ENCODE measurements at regions not wholly inside any gene's neighbourhood (a gene's known extent, or its start where the extent isn't known, plus 50 kb on each side); places are given as distances from the start of the nearest gene placed in this dataset.

DNA sequence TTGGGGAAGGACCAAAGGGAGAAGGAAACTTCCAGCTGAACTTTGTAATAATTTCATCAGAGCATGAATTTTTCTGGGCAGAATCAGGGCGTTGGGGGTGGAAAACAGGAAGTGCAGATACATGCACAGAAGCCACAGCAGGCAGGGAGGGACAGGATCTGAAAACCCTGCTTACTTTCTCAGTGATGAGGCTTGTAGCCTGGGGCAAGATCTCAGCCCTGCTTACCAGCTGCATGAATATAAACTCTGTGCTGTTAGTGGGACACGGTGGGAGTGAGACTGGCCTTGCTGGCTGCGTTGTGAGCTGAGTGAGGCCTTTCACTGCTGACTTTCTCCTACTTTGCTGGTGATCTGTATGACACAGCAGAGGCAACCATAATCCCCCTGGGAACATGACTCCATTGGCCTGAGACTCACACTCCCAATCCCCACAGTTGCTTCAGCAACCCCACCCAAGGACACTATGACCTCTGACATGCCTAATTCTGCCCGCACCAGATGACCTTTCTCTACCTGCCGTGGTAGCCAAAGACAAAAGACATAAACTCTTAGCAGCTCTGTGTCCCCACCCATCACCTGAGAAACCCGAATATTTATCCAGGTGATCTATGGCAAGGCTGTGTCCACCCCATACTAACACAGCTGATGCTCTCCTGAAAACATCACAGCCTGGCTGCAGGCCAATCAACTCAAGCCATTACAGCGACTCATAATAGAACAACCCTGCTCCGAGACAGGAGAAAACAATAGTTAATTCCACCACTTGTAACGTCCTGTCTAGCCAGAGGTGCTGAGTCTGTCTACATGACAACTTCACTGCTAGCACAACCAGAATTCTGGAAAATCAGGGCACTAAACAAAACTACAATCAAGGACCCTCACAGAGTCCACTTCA is 190.7 kb upstream of the CHRM2 start:
- intact Hi-C loops (cut with DNase I, micrococcal nuclease): no loop called here
- DNase-seq (no peak), ATAC-seq (no peak)

DNA sequence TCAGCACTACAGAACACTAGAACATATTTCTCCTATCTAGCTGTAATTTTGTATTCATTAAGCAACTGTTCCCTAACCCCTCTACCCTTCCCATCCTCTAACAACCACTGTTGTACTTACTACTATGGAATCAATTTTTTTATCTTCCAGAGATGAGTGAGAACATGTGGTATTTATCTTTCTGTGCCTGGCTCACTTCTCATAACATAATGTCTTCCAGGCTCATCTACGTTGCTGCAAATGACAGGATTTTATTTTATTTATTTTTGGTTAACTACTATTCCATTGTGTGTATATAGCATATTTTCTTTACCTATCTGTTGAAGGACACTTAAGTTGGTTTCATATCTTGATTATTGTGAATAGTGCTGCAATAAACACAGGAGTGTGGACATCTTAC is 200.9 kb upstream of the CHRM2 start:
- DNase-seq (no peak), ATAC-seq (no peak)
- intact Hi-C loops (cut with DNase I, micrococcal nuclease): no loop called here

DNA sequence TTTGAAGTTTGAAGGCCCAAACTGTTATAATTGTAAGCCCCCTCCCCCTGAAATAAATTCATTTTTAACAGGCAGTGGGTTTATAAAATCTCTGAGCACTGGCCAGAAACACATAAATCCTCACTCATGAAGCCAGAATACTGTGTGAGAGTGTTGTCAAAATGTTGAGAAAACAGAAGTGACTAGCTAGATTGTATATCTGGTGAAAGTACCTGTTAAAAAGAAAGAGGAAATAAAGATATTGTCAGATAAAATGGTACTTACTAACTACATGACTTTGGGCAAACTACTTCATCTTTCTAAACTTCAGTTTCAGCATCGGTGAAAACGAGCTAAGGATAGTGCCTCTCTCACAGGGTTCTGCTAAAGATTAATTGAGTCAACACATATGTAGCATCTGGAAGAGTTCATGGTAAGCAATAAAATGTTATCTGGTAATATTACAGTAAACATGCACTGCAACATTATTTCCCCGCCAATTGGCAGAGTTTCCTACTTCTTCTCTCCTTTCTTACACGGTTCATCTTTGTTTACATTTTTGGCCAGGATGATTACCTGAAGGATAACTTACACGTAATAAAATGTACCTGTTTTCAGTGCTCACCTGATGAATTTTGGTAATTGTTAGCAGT is 202.5 kb upstream of the CHRM2 start:
- intact Hi-C loops (cut with DNase I, micrococcal nuclease): no loop called here
- no peak for ATAC-seq
- no peak for DNase-seq

DNA sequence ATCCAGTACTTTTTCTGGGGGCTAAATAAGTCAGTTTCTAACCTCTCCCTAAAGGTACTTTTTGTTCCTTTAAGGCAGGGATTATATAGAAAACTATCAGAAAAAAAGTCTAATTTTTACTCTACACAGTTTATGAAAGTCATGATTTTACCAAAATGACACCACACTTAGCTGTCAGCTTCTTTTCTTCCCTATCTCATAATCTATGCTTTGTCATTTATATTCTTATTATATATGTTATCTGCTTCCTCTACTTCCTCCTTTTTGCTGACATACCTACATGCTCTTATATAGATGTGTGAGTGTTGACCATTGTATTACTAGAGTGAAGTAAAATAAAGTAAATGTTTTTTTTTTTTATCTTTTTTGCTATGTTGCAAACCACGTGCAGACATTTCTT is 203.9 kb upstream of the CHRM2 start:
- DNase-seq: no peak
- no peak for ATAC-seq
- intact Hi-C loops (cut with DNase I, micrococcal nuclease): no loop called here

DNA sequence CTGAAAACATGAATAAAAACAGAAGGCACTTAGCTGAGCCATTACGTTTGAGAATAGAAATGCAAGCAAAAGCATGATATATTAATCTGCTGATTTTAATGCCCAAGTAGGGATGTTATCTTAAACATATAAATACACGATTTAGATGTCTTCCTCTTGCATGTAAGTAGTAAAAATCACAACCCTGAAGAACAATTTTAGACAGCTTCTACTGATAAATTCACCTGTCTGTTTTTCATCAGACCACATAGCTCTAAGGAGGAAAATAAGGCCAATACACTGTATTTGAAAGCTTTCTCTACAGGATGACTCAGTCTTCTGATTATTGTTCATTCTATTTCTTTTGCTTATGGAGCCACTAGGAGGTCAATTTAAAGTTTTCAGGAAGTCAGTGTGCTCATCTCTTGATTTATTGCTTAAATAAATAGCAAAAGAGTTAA is 210.9 kb upstream of the CHRM2 start:
- no peak for ATAC-seq
- no peak for DNase-seq

DNA sequence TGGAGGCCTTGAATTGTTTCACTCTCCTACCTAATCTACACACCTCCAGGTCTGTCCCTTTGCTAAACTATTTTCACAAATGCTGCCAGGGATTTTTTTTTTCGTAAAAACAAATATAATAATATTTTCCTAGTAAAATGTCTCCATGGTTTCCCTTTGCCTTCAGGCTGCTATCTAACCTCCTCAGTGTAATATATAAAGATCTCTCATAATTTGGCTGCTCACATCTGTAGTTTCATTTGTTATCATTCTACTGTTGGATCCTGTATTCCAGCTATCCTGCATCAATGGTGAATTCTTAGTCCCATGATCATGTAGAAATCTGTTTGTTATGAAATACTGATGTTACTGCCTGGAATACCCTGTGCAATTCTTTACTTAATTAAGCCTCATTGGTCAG is 211.9 kb upstream of the CHRM2 start:
- no peak for DNase-seq
- ATAC-seq: no peak
- intact Hi-C loops (cut with DNase I, micrococcal nuclease): no loop called here

More for the DNA sequence above, 210.9 kb upstream of the CHRM2 start:
- intact Hi-C loops (cut with DNase I, micrococcal nuclease): no loop called here

DNA sequence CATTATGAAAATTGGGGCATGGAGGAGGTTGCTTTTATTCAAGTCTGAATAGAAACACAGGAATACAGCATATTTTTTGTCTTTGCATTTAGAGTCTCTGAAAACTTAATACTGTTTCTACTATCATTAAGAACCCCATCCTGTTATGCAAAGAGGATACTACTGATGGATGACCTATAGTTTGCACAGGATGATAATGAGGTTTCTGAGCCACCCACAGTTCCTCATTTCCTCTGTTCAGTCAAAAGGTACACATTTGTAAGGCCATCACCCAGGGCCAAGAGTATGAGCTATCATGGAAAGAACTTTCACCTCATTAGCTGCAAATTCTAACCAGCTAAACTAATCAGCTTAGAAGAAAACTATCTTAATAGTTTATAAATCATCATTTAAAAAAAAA is 213.0 kb upstream of the CHRM2 start:
- DNase-seq (no peak), ATAC-seq (no peak)
- intact Hi-C loops (cut with DNase I, micrococcal nuclease): no loop called here

DNA sequence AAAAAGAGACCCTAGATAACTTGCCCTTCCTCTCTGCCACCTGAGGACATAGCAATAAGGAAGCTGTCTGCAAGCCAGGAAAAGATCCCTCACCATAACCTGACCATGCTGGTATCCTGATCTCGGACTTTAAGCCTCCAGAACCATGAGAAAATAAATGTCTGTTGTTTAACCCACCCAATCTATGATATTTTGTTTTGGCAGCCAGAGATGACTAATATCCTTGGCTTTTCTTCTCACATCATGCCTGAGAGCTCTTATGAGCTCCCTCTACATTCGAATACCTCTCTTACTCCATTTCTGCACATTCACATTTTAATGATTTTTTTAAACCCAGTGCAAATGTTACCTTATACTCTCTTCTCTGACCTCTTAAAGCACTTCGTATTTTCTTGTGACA is 214.0 kb upstream of the CHRM2 start:
- intact Hi-C loops (cut with DNase I, micrococcal nuclease): no loop called here
- no peak for DNase-seq
- ATAC-seq: no peak

DNA sequence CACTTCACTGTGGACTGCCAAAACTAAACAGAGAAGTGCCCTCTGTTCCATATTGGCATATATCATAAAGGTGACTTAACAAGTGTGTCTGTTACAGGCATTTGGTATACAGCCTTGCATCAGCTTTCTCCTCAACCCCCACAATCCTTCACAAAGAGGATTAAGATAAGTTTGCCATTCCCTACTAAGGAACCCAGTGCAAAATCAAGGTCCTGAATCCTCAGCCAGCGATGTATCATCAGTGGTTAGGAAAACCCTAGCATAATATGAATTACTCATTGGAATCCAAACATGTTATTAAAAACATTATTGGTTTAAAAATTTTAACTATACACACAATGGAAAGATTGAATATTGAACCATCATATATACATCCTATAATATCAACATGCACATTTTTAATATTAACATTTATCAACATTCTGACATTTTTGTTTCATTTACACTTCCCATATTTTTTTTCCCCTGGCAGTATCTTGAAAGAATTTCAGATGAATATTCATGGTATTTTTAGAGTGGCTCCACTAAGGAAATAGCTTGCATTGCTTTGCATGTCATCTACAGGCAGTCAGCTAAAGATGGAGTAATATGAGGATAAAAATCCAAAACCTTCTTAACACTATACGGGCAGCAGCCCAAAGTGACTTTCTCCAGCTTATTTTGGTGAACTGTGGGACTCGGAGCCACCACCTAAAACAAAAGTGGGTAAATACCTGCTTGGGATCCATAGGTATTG is 215.6 kb upstream of the CHRM2 start:
- intact Hi-C loops (cut with DNase I, micrococcal nuclease): no loop called here
- no peak for DNase-seq
- ATAC-seq: no peak

DNA sequence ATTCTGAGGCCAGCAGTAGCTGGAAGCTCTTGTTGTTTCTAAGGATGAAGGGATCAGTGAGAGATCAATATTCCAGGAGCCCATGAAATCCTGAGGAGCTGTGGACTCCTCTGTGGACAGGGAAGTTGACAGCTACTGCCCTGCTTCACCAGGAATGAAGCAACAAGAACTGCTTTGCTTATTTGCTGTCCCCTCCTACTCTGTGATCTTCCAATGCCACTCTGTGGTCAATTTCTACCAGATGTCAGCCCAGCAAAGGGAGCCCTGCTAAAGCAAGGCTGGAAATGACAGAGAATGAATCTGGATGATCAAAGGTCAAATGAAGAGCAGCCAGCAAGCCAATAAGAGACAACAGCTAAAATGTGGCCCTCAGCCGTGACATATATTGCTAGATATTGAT is 227.5 kb upstream of the CHRM2 start:
- intact Hi-C loops (cut with DNase I, micrococcal nuclease): no loop called here
- no peak for DNase-seq

DNA sequence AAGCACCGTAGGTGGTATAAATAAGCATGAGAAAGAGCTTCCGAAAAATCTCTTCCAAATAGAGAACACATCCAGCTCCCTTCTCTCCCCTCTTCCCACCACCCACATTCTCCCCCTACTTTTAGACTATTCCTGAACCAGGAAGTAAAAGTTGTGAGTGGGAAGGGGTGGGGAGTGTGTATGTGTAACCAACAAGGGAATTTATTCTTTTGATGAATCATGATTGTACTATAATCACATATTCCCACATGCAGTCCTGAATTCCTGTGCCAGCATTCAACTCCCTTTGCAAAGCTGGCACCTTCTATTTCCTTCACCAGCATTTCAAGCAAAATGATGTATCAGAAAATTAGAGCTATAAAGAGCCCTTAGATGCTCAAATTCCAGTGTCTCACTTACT is 230.6 kb upstream of the CHRM2 start:
- ATAC-seq (no peak), DNase-seq (no peak)
- intact Hi-C loops (cut with DNase I, micrococcal nuclease): no loop called here

More for the DNA sequence above, 227.5 kb upstream of the CHRM2 start:
- ATAC-seq: no peak

DNA sequence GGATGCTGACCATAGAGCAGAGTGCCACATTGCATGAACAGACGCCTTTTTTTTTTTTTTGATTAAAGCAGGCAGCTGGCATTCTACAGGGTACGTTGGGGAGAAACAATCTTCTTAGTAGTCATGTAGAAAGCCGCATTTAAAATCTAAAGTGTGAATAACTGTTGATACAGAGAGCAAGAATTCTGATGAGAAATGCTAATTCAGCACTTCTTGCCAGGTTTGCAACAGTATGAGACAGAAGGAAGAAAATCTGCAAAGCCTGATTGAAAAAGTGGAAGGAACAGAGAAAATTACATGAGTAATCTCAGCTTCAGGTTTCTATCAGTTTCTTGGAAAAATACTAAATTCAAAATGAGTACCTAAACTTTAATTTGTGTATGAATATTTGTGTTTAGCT is 232.7 kb upstream of the CHRM2 start:
- DNase-seq (no peak), ATAC-seq (no peak)
- intact Hi-C loops (cut with DNase I, micrococcal nuclease): no loop called here

DNA sequence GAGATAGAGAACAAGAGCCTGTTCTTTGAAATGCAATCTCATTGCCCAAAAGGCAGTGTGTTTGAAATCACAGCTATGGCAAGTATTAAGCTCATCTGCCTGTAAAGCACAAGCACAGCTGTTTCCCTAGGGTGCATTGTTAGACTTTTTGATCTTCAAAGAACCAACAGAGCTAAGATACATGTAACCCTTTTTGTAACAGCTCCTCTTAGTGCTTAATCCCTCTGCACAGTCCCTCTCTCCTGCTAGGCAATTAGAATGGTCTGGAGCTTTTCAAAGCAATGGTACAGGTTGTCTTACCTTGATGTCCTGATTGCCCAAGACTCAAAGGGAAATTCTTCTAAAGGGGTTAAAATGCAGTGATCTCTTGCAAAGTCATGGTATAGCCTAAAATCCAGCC is 249.6 kb upstream of the CHRM2 start:
- intact Hi-C loops (cut with DNase I, micrococcal nuclease): no loop called here
- DNase-seq (no peak), ATAC-seq (no peak)

DNA sequence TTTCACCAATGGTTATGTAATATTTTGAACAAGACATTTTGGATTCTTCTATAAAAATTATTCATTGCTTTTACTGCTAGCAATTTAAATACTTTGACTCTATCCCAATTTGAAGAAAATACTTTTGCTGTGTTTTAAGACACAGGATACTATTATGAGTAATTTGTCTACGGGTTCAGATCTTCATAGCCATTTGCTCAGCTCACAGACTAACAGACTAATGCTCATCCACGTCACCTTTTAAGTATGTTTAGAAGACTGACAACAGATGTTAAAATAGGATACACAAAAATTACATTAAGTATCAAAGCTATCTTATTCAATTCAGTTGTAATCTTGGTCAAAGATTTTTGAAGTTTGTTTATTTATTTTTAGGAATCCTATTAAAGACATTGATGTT is 251.3 kb upstream of the CHRM2 start:
- DNase-seq: no peak
- intact Hi-C loops (cut with DNase I, micrococcal nuclease): no loop called here
- ATAC-seq: no peak

DNA sequence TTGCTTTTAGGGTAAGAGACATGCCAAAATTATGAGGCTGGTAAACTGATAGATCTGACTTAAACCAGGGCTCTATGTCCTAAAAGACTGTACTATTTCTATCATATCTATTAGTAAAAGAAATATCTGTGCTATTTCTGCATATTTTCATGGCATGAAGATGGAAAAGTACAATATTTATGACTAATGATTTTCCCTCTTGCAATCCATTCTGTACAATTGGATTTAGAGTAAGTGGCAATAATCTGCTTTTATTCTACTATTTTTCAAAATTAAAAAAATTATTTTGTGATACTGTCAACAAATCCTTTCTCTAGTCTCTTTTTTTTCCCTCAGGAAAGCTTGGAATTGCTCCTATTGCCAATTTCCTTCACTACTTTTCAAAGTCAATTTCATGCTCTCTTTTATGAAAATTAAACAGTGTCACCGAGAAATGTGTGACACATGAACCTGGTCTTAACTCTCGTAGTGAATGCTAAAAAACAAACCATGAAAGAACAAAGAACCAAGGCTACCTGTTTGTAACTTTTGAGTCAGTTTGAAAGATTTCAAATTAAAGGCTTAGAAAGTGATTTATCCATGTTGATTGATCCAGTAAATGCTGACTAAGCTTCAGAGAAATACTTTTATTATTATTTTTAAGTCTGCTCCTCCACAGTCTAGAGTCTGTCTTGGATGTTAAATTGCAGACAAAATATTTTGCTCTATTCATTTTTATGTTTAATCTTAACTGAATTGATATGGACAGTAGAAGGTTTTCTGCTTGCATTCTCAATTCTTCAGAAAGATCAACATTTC is 262.7 kb upstream of the CHRM2 start:
- DNase-seq: no peak
- intact Hi-C loops (cut with DNase I, micrococcal nuclease): no loop called here
- ATAC-seq: no peak

DNA sequence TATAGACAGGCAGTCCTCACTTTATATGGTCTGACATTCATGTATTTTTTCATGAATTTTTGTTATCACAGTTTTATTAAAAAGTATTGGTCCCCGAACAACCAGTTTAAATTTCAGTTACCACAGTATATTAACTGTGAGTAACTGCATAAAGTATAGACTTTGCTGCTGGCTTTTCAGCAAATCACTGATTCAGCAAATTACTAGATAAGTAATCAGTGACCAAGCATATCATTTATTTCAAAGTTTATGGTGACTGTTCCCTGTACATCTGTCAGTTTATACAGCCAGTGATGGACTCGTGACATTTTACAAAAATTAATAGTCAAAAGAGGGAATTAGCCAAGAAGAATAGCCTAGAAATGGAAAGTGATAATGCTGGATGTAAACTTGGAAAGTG is 266.7 kb upstream of the CHRM2 start:
- DNase-seq: no peak
- intact Hi-C loops (cut with DNase I, micrococcal nuclease): no loop called here

DNA sequence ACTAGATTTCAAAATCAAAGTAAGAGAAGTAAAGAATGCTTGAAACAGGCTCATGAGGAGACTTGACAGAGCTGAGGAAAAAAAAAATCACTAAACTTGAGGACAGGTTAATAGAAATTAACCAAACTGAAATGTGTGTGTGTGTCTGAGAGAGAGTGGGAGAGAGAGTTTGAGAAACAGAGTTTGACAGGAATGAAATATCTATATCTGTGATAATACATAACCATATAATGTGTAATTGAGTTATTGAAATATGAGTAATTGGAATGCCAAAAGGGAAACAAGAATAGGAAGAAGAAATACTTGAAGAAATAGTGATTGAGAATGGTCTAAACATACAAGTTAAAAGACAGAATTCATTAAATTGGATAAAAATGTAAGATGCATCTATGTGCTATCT is 268.0 kb upstream of the CHRM2 start:
- intact Hi-C loops (cut with DNase I, micrococcal nuclease): no loop called here
- DNase-seq: no peak
- ATAC-seq: no peak

More for the DNA sequence above, 266.7 kb upstream of the CHRM2 start:
- ATAC-seq: no peak

DNA sequence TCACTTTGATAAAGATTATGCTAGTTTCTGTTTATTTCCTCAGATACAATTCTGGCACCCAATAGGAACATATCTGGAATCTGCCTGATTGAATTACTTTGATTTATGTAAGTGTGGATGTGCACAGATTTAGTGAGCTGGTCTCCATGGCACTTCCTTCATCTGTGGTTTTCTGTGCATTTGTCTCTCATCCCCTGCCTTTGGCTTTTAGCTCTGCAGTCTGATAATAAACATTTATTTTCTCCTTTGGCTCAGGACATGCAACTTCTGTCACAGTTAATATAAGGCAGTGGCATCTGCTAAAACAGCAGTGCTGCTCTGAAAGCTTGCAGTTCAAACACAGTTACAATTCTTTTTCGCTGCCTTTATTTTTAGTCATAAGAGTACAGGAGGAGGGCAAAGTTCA is 273.7 kb upstream of the CHRM2 start:
- ATAC-seq (no peak), DNase-seq (no peak)
- intact Hi-C loops (cut with DNase I, micrococcal nuclease): no loop called here

DNA sequence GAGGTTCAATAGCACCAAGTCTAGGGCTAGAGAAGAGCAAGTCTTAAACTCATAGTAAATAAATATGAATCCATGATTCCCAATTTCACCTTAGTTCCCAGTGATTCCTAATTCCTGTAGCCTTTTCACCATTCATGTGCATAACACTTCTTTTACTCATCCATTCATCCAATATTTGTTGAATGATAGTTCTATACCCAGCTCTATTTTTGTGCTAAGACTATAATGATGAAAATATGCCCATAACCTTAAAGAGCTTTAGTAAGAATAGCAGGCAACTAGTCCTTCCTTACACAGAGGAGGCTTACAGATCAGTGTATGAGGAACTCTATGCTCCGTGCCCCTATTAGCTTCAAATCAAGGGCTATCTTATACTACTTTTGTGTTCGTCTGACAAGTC is 280.2 kb upstream of the CHRM2 start:
- ATAC-seq (no peak), DNase-seq (no peak)
- intact Hi-C loops (cut with DNase I, micrococcal nuclease): no loop called here

All from left colon (tissue), 2 donors.